IPS-18c (cell line): ENCODE measurements at regions not wholly inside any gene's neighbourhood (a gene's known extent, or its start where the extent isn't known, plus 50 kb on each side); places are given as distances from the start of the nearest gene placed in this dataset.
"Not testable (repeated sequence)": the region's sequence is repeated elsewhere in the genome, so short reads cannot be mapped to it uniquely, and the experiment has no call there.

Experiments
- H3K4me3 ChIP-seq: 2 replicates; pipeline ENCODE4 v1.7.0; 2013; ENCODE audit warnings: low read depth, mild to moderate bottlenecking, low read length, moderate library complexity; ENCODE audit not compliant: insufficient read depth
- H3K9me3 ChIP-seq: one replicate; pipeline ENCODE4 v1.6.1; 2013; ENCODE audit warnings: mild to moderate bottlenecking, low read length, moderate library complexity; ENCODE audit not compliant: control insufficient read depth, insufficient read depth

DNA sequence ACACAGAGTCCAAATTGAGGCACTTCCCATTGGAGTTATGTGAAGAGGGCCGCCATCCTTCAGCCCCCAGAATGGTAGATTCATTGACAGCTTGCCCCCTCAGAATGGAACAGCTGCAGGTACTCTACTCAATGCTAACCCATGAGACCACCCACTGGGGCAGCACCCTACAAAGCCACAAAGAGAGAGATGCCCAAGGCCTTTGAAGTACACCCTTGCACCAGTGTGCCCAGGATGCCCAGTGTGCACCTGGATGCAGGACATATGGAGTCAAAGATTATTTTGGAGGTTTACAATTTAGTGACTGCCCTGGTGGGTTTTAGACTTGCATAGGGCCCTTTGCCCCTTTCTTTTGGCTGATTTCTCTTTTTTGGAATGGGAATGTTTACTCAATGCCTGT lies 933.9 kb downstream of the SLC16A7 start:
- Histone ChIP-seq H3K4me3 (no peak overlapping the region), H3K9me3 (no peaks in the 10 kb centered on the region)

DNA sequence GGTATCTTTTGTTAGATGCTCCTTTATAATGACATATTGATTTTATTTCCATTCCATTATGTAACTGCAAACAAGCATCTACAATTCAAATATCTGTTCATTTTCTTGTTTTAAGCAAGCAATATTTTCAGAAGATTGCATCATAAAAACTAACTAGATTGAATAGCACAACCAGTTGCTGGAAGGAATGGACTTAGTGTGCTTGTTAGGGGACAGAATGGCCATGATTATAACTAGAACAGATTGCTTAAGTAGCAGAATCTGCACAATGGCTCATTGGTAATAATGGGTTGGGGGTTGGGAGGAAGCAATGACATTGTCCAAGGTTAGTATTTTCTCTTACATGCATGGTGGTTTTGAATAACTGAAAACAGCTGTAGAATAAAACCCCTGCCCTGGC lies 939.5 kb downstream of the SLC16A7 start:
- no peaks in the 10 kb centered on the region for H3K9me3 ChIP-seq
- H3K4me3 ChIP-seq: no peak overlapping the region

DNA sequence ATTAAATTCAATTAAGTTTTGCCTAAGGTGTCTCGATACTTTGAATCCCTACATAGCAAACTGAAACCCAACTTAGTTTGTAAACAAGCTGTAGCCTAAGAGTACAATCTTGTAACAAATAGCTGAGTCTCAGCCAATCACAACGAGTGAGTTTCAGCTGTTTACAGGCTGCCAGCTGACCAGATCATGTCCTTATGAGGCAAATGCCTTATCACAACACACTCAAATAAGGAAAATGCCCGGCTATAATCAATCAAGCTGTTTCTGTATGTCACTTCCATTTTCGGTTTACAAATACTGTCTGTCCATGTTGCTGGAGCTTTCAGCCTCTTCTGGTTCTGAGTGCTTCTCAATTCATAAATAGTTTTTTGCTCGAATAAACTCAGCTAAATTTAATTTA lies 943.8 kb downstream of the SLC16A7 start:
- H3K9me3 ChIP-seq: no peaks in the 10 kb centered on the region
- H3K4me3 ChIP-seq: no peak overlapping the region

DNA sequence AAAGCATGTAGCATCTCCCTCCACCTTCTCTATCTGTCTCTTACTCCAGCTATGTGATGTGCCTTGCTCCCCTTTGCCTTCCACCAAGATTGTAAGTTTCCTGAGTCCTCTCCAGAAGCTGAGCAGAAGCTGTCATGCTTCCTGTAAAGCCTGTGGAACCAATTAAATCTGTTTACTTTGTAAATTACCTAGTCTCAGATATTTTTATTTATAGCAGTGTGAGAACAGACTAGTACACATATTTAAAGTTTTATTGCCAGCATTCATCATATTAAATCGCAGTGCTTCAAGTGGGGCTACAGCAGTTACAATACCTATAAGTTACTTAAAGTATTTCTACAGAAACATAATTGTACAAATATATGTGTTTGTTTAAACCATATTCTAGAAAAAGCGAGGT lies 973.1 kb downstream of the SLC16A7 start:
- no peak overlapping the region for H3K4me3 ChIP-seq
- peaks cover 6% of the 10 kb centered on the region for H3K9me3 ChIP-seq

DNA sequence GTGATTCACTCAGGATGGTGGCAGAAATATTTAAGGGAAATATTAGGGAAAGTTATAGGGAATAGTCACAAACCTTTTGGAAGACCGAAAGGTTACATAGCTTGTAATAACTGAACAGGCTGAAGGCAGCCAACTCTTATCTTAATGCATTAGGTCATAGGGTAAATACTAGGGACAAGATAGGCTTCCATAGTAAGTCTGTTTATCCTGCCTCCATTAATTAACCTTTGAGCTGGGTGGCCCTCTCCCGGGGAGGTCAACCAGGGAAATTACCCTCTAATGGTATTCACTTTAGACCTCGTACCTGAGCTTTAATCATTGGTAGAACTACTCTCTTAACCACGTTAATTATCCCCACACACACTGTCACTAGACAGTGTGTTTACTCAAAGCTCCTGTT lies 981.8 kb downstream of the SLC16A7 start:
- Histone ChIP-seq H3K4me3 (no peak overlapping the region), H3K9me3 (no peaks in the 10 kb centered on the region)

DNA sequence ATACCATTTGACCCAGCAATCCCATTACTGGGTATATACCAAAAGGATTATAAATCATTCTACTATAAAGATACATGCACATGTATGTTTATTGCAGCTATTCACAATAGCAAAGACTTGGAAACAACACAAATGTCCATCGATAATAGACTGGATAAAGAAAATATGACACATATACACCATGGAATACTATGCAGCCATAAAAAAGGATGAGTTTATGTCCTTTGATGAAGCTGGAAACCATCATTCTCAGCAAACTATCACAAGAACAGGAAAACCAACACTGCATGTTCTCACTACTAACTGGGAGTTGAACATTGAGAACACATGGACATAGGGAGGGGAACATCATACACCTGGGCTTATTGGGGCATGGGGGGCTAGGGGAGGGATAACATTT lies 991.8 kb downstream of the SLC16A7 start:
- H3K9me3 ChIP-seq, H3K4me3 ChIP-seq: not testable (repeated sequence)

DNA sequence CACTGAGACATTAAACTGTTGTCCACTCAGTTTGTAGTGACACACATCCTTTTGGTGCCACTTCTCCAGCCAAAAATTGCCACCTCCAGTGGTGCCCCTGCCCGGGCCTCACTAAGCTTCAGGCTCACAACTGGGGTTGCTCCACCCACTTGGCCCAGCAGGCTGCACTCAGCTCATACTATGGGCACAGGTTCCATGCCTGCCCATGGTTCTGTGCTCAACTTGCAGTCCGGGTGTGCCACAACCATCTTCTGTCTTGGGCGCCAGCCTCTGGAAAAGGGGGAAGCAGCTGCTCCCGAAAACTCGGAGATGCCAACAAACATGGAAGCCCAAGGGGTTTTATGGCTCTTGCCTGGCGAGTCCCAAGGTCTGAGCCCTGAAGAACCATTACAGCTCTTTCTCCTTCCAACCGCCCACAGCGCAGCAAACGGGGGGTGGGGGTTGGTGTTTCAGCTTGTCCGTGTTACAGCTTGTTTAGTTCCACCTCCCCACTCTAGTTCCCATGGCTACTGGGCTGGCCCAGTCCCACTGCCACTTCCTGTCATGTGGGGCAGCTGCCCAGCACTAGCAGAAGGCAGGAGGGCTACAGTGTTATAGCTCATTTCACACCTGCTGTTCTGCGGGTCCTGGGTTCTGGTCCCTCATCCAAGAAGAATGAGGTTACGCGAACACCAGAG lies 998.3 kb downstream of the SLC16A7 start:
- Histone ChIP-seq H3K9me3 (peaks cover 3% of the 10 kb centered on the region), H3K4me3 (no peak overlapping the region)

DNA sequence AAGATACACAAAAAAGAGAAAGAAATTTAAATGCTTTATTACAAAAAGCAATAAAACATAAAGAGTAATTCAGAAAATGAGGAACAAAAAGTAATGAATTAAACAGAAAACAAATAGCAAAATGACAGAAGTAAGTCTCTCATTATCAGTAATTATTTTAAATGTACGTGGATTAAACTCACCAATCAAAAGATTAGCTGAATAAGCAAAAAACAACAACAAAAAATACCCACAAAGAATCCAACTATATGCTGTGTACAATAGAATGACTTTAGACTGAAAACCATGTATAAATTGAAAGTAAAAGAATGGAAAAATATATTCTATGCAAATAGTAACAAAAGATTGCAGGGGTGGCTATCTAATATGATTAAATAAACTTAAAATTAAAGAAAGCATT lies 1006.8 kb downstream of the SLC16A7 start:
- Histone ChIP-seq H3K4me3 (no peak overlapping the region), H3K9me3 (no peaks in the 10 kb centered on the region)

DNA sequence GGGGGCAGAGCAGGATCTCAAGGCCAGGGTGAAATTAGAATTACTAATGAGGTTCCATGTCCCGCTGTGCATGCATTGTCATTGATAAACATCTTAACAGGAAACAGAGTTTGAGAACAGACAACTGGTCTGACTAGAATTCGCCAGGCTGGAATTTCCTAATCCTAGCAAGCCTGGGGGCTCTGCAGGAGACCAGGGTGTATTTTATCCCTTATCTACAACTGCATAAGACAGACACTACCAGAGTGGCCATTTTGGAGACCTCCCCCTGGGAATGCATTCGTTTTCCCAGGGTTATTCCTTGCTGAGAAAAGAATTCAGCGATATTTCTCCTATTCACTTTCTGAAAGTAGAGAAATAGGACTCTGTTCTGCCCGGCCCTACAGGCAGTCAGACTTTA lies 1007.6 kb downstream of the SLC16A7 start:
- not testable (repeated sequence) for H3K9me3 ChIP-seq, H3K4me3 ChIP-seq

DNA sequence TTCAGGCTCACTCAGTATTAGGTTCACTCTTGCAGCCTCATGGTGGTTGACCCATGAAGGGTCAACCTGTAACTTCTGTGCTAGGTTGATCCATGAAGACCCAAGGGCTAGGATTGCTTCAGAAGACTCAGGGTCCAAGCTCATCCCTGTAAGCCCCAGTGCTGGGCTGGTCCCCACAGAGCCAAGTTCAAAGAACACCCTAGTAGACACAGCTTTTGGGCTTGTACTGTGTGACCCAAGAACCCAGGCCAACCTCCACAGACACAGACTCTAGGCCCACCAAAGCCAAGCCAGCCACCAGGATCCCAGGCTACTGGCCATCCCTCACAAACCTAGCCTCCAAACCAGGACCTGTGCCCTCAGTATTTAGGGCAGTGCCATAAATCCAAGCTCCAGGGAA lies 1020.6 kb downstream of the SLC16A7 start:
- Histone ChIP-seq H3K9me3 (peaks cover 5% of the 10 kb centered on the region), H3K4me3 (no peak overlapping the region)

DNA sequence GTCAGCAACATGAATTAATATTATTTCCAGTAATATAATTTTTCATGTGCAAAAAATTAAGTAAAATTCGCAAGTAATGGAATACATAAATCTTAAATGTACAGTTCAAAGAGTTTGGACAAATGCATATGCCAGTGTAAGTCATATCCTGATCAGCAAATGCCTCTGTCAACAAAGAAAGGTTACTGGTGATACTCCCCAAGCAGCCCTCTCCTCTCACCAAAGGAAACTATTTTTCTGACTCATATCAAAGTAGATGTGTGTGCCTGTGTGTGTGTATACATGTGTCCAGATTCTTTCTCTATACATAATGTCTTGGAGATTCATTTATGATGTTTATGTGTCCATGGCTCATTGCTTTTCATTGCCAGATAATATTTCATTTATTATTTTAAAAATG lies 1035.0 kb downstream of the SLC16A7 start:
- Histone ChIP-seq H3K9me3 (no peaks in the 10 kb centered on the region), H3K4me3 (no peak overlapping the region)

DNA sequence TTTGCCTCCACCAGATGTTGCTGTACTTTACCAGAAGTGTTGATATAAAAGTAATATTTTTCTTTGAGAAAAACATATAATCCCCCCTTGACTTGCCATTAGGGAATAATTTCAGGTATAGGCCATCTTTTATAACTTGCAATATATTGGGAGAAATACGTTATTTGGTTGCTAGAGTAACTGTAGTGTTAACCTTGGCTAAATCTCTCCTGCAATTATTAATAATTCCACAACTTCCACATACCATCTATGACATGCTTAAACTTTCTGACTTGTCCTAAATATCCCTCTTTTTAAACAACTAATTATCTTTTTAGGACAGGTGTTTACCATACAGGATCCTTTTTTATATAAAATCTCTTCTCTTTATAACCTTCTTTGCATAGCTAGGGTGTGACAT lies 1048.2 kb downstream of the SLC16A7 start:
- H3K9me3 ChIP-seq: peaks cover 8% of the 10 kb centered on the region
- no peak overlapping the region for H3K4me3 ChIP-seq

DNA sequence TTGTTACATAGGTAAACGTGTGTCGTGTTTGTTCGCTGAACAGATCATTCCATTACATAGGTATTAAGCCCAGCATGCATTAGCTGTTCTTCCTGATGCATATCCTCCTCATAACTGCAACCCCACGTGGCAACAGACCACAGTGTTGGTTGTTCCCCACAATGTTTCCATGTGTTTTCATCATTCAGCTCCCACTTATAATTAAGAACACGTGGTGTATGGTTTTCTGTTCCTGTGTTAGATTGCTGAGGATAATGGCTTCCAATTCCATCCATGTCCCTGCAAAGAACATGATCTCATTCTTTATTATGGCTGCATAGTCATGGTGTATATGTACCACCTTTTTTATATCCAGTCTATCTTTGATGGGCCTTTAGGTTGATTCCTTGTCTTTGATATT lies 1071.1 kb downstream of the SLC16A7 start:
- H3K4me3 ChIP-seq: no peak overlapping the region
- no peaks in the 10 kb centered on the region for H3K9me3 ChIP-seq

DNA sequence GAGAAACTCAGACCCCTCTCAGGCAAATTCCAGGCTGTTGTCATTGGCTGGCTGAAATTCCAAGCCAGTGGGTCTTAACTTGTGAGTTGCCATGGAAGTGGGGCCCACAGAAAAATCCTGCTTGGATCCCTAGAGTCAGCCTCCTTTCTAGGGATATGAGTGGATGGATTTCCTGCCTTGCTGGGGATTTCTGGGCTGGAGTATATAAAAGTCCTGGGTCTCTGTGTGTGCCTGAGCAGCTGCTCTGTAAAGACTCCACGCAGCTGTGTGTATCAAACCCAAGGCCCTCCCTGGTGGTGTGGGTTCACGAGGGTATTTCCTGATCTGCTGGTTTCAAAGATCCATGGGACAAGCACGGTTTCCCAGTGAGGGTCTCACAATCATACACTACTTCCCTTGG lies 1077.1 kb downstream of the SLC16A7 start:
- no peak overlapping the region for H3K4me3 ChIP-seq
- no peaks in the 10 kb centered on the region for H3K9me3 ChIP-seq

DNA sequence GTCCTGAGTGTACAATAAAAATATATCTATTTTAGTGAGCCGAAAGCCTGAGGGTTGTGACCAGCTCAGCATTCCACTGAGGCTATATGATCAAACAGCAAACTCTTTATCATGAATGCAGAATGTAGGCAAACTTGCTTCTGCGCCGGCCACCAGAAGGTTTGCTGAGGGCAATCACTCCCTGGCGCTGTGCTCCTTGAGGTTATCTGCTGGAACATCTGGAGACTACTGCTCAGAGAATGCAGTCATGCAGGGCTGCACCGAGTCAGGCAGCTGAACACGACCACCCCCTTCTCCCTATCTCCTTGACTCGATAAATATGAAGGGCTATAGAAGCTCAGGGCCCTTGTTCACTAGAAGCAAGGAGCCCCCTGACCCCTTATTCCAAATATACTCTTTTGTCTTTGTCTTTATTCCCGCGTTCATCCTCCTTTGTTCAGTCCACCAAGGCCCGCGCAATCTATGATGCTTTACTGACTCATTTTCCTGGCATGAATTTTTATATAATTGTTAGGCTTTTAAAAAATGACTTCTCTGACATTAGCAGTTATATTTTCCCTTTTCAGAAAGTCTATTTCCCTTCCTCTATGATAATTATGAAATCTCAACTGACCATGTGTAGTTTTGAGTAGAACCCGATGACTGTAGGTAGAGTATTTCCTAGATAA lies 1089.3 kb downstream of the SLC16A7 start:
- H3K9me3 ChIP-seq: no peaks in the 10 kb centered on the region
- H3K4me3 ChIP-seq: no peak overlapping the region

DNA sequence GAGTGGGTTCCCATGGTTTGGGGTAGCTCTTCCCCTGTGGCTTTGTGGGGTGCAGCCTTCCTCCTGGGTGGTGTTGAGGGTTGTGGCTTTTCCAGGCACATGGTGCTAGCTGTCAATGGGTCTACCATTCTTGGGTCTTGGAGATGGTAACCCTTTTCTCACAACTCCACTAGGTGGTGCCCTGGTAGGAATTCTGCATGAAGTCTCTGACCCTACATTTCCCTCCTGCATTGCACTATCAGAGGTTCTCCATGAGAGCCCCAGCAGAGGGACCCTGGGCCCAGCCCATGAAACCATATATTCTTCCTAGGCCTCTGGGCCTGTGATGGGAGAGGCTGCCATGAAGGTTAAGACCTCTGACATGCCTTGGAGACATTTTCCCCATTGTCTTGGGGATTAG lies 1093.3 kb downstream of the SLC16A7 start:
- no peak overlapping the region for H3K4me3 ChIP-seq
- no peaks in the 10 kb centered on the region for H3K9me3 ChIP-seq

DNA sequence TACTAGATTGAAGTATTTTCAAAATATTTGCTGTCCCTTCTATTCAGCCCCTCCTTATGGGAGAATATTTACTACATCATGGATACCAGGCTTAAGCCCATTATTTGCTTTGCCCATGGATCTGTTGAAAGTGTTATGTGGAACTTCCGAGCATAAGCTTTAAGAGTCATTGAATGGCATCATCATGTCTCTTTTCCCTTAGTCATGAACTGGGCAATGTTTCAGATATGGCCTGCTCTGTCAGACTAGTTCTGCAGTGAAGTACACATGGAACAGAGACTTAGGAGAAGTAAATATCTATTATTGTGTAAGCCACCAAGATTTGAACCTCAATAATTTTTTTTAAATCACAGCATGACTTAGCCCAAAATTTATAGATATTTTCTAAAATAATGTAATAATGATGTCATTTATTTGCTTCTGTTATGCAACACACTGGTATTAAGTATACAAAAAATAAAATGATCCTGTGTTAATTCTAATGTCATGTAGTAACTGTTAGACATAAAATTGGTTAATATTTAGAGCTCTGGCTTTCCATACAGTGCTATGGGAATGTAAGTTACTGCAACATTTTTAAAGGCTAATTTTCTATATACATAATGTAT lies 1097.3 kb downstream of the SLC16A7 start:
- no peaks in the 10 kb centered on the region for H3K9me3 ChIP-seq
- H3K4me3 ChIP-seq: no peak overlapping the region

DNA sequence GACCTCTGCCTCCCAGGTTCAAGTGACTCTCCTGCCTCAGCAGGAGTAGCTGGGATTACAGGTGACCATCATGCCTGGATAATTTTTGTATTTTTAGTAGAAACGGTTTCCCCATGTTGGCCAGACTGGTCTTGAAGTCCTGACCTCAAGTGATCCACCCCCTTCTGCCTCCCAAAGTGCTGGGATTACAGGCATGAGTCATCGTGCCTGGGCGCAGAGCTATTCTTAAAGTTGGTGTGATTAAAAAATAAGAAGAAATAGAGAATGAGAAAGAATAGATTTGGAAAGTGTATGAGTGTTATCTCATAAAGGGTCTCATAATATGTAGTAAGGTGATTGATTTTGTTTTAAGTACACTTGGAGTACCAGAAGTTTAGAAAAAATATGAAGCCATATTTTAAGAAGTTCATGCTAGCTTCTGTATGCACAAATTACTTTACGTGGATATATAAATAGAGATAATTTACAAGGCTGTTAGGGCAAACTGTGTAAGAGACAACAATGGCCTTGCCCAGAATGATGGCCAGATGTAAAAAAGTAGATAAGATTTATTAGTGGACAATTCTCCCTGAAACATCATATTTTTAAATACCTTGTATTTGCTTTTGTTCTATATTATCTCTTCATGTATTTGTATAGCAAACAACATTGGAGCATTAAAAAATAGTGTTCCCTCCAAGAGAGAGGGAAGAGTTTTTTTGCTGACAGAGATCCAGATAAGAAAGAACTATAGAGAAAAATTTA lies 1108.5 kb downstream of the SLC16A7 start:
- Histone ChIP-seq H3K9me3 (no peaks in the 10 kb centered on the region), H3K4me3 (no peak overlapping the region)
